Cardiac fibroblast (primary cell): ENCODE measurements at regions not wholly inside any gene's neighbourhood (a gene's known extent, or its start where the extent isn't known, plus 50 kb on each side); places are given as distances from the start of the nearest gene placed in this dataset.
A peak's percentile ranks its signal among the peaks of the same experiment; 100 is the strongest.

Experiments
- DNase-seq, 2 donors: peaks; one replicate each; pipeline versions ENCODE4 v3.0.0 to v3.0.0-alpha.2; 2010; ENCODE audit warnings: low read depth in 2 of 2
- H3K4me3 ChIP-seq, 2 donors: replicated peaks in 1 of 2; 1 replicate in 1 of 2; 2 replicates in 1 of 2; pipeline ENCODE4 v1.5.1; 2011; ENCODE audit warnings: low read depth in 2 of 2, low read length in 2 of 2, mild to moderate bottlenecking in 2 of 2, moderate library complexity in 1 of 2
- CTCF ChIP-seq: IDR thresholded peaks from one replicate; pipeline ENCODE4 v1.5.1; 2011; ENCODE audit warnings: low read depth, mild to moderate bottlenecking, low read length, inconsistent platforms

GRCh38 chr12:91353266-91353665 is 170.6 kb upstream of the DCN start:
- no peak for TF ChIP-seq CTCF

GRCh38 chr12:91349476-91349875 is 166.9 kb upstream of the DCN start:
- no peak for TF ChIP-seq CTCF
- no peak overlapping the region for H3K4me3 ChIP-seq
- DNase-seq, result peak; percentile 21 to 59

More at GRCh38 chr12:91353266-91353665, 170.6 kb upstream of the DCN start:
- H3K4me3 ChIP-seq, result no peak overlapping the region
- DNase-seq, result no peak

- H3K4me3 ChIP-seq, result no peak overlapping the region
- no peak for DNase-seq
- no peak for TF ChIP-seq CTCF
Measured at GRCh38 chr12:91347481-91348214, 165.0 kb upstream of the DCN start.

- no peak overlapping the region for H3K4me3 ChIP-seq
- TF ChIP-seq CTCF, result no peak
- no peak for DNase-seq
Measured at GRCh38 chr12:91346827-91347226, 164.2 kb upstream of the DCN start.

- no peak for TF ChIP-seq CTCF
- H3K4me3 ChIP-seq, result no peak overlapping the region
- no peak for DNase-seq
Measured at GRCh38 chr12:91344408-91344807, 161.8 kb upstream of the DCN start.

GRCh38 chr12:91343010-91343409 is 160.4 kb upstream of the DCN start:
- no peak for DNase-seq
- no peak for TF ChIP-seq CTCF

DNA sequence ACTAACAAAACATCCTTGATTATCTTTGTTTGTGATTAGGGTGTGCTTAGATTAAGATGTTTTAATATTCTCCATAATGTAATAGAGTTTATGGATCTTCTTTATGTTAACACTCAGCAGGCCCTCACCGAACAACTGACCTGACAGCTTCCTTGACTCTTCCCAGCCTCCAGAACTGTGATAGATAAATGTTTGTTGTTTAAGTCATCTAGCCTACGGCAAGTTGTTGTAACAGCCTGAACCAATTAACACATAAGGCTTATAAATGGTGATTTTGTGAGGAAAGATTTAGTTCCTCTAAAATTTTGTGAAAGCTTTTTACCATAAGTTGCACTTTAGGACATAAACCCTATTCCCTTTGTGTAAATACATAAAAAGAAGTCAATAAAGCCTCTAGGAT is 156.5 kb upstream of the DCN start:
- H3K4me3 ChIP-seq, result no peak overlapping the region
- TF ChIP-seq CTCF, result no peak
- DNase-seq, result no peak

More at GRCh38 chr12:91343010-91343409, 160.4 kb upstream of the DCN start:
- no peak overlapping the region for H3K4me3 ChIP-seq
